Suppressor macrophage treated with lipopolysaccharide for 1 hour (primary cell): ENCODE measurements at regions not wholly inside any gene's neighbourhood (a gene's known extent, or its start where the extent isn't known, plus 50 kb on each side); places are given as distances from the start of the nearest gene placed in this dataset.

Experiments used
- DNase-seq, 3 donors: peaks; one replicate each; pipeline ENCODE4 v3.0.0-alpha.2; 2020 to 2022

GRCh38 chr10:63866075-63866746, 345.0 kb downstream of the REEP3 start:
- DNase-seq: peak; percentile 60 to 70 (median 67)

- DNase-seq: peak; percentile 16 to 47 (median 45)
These were observed 345.5 kb downstream of the REEP3 start for GRCh38 chr10:63866747-63867140.

DNA sequence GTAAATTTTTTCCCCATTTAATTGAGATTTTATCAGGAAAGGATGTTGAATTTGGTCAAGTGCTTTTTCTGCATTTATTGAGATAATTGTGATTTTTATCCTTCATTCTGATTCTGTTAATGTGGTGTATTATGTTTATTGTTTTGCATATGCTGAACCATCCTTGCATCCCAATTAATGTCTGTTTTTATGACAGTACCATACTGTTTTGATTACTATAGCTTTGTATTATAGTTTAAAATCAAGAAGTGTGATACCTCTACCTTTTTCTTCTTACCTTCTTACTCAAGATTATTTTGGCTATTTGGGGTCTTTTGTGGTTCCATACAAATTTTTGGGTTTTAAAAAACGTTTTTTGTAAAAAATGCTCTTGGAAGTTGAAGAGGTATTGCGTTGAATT, 357.2 kb downstream of the REEP3 start:
- no peak for DNase-seq

GRCh38 chr10:63883861-63884260, 362.7 kb downstream of the REEP3 start:
- DNase-seq: no peak

DNA sequence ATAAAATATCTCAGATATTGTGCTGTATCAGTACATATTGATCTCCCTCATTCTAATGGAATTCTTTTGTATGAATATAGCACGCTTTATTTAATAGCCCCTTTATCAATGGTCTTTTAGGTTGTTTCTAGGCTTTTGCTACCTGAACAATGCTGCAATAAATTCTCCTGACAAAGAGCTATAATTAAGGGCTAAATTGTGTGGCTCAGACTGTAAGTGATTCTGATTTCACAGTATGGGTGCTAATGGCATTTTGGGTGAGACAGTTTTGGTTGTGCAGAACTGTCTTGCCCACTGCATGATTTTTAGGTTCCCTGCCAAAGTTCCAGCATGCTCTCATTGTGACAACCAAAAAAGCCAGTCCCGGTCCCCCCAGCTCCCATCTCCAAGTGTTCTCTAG, 363.2 kb downstream of the REEP3 start:
- DNase-seq: no peak

DNA sequence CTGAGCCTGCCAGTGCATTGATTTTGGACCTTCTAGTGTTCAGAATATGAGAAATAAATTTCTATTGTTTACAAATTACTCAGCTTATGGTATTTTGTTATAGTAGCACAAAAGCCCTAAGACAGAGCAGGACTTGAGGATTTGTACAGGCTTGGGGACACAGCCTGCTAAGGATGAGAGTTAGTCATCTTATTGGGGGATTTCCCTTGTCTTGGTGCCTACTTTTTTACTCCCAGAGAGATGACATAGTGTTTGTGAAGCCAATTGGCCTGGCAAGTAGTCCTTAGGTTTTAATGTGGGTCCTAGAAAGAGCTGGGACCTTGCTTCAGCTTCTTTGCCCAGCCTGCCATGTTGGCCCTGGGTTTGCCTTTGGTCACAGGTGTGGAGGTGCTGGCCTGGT, 364.0 kb downstream of the REEP3 start:
- peak in 2 of 3 donors; percentile 20 to 36 for DNase-seq

DNA sequence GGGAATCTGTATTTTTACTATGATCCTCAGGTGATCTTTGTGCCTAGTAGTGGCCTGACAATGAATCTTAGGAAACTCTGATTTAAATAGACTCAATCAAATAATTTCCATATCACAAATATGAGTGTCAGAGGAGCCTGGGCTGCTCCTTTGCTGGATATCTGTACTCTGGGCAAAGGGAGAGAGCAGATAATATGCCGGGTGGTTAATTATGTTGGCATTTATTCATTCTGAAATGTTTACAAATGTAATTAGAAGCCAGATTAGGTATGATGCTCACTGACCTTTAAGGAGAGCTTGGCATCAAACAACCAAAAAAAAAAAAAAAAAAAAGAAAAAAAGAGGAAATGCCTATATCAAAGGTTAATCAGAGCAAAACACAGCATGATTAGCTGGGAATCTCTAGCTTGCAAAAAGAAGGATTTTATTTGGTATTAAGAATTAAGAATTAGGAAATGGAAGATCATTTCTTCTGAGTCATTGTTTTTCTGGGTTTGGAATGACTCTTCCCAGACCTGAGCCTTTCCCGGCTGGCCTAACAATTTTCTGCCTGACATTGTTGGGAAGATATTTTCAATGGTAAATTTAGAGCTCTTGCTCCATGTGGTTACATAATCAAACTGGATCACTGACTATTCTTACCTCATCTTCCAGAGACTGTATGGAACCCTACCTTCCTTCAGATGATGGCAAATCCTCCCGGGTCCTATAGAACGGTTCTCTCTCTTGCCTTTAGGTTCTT, 365.3 kb downstream of the REEP3 start:
- no peak for DNase-seq

- DNase-seq: no peak
These were observed 365.9 kb downstream of the REEP3 start for GRCh38 chr10:63887023-63887589.

DNA sequence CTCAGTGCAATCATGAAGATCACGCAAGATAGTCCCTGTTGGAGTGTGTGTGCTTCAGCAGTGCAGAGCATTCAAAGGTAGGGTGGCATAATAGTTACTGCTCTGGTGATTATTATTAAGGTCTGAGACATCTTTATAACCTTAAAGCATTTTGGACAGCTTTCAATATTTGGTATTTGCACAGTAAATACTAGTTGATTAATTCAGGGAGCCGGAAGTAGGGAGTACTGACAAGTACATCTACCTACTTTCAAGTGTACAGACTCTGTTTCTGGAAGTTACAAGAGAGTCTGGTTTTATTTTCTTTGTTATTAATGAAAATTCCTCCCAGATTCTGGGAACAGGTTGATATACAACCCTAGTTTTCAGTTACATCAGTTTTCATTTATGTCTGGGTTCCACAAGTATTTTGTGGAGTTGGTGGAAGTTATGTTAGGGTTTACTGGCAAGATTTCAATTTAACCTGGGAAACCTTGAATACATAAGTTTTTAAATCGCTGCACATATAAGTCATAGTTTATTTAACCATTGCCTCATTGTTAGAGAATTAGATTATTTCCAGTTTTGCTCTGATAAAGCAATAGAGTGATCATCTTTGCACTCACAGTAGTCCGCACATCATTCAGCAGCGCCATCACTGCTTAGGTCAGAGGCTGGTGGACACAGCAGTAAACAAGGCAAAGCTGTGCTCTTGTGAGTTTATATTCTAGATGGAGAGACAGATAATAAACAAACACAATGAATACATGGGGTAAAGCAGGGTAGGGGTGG, 366.6 kb downstream of the REEP3 start:
- DNase-seq: no peak

DNA sequence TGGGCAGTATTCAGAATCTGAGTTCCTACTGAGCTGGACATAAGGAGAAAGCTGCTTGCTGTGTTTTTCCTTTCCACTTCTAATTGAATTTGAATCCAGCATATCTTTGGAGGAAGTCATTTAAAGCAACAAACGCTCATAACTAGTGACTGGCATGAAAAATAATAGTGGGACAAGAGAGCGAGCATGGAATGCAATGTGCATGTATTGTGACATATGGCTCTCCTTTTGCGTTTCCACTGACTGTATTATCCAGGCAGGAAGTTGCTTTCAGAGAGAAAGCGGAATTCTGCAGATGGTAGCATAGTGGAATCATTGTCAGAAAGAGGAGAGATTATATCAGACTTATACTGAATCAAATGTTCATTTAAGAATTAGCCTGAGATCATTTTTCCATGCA, 368.6 kb downstream of the REEP3 start:
- DNase-seq: no peak

DNA sequence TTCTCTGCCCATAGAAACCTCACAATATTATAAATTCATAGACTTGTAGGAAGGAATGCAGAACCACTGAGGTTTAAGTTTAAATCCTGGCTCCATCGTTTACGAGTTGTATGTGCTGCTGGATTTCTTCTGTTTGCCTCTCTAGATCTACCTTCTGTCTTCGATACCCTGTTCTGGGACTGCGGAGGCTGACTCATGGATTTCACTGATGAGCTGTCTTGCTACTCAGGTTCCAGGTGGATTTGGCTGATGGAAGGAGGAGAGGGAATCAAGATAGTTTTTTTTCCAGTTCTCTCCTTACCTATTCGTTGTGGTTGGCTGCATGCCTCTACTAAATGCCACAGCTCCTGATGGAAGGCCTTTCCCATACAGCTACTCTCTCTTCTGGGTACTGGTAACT, 375.8 kb downstream of the REEP3 start:
- DNase-seq: no peak

DNA sequence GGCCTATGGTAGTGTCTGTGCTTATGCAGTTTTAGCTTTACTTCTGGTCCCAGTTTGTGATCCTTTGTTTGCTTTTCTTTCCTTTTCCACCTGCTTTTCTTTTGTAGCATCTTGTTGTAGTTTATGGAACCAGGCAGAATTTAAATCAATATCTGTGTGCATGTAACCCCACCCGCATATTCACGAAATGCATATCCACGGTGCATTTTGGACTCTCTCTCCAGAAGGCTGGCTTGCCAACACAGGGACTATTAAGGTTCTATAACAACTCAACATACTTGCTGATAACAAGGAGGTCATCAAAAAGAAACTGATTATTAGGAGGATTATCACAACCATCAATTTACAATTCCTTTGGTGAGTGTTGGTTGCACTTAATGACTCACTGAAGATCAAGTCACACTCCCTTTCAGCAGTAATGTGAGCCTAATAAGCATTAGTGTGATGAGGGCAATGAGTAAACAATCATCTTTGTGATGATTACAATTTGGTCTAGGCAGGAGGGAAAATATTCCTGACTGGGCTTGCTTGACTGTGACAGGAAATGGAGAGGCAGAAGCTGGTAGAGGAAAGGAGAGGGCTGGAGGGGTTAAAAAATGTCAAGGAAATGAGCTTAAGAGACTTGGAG, 378.6 kb downstream of the REEP3 start:
- DNase-seq: no peak

GRCh38 chr10:63901228-63901627, 380.0 kb downstream of the REEP3 start:
- peak in 1 of 3 donors; percentile 2 for DNase-seq

DNA sequence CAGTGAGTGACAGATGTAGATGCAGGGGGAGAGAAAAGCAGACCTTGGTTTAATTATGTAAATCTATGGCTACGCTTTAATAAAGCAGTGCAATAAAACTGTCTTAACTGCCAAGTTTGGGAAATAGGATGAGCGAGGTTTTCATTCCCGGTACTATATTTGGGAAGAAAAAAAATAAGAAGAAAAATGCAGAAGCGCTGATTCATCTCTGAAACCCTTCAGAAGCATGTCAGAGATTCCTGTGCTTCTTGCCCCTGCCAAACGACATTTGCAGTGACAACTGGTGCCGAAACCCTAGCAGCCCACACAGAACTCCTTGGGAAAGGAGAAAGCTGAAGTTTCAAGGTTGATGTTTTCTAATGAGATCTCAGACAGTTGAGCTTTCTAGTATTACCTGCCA, 380.7 kb downstream of the REEP3 start:
- no peak for DNase-seq

GRCh38 chr10:63910806-63911205, 389.6 kb downstream of the REEP3 start:
- DNase-seq: no peak

DNA sequence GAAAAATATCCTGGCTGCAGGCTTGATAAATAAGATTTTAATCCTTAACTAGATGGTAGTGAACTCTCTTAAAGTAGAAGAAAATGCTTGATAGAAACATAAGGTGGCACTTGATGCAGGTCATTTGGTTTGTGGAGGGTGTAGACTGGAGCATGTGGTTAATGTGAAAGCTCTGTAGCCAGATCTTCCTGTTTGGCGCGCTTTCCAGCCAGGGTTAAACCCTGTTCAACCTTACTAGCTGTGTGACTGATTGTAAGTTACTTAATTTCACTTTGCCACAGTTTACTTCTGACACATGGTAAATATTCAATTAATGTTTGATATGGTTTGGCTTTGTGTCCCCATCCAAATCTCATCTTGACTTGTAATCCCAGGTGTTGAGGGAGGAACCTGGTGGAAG, 394.0 kb downstream of the REEP3 start:
- DNase-seq: no peak

- no peak for DNase-seq
These were observed 396.2 kb downstream of the REEP3 start for GRCh38 chr10:63917363-63917762.

DNA sequence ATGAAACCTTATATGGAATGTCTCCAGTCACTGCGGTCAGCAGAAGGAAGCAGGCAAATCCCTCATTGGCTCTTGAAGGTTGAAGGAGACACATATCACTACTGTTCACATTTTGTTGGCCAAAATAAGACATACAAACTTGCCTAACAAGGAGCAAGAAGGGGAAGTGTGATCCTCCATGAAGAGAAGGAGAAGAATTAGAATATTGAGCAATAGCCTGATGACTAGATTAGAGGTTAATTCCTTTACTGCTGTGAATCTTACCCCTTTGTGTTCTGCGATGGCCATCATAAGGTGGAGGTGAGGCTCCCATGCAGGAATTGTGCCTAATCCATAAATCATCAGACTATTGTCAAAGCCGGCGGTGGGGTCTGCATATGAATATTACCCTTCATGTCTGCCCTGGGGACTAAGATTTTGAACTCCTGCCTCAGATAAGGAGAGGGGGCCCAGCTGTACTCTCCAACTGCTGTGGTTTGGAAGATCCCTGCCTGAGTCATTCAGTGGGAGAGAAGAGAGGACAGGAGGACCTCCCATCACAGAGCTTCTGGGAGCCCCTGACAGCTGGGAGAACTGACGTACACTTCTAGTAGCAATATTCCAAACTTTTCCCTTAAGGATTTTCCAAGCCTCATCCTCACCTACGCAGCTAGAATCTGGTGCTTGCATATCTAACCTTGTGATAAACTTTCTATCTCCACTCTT, 398.5 kb downstream of the REEP3 start:
- DNase-seq: peak; percentile 28 to 65 (median 55)

GRCh38 chr10:63920926-63921325, 399.7 kb downstream of the REEP3 start:
- DNase-seq: no peak

DNA sequence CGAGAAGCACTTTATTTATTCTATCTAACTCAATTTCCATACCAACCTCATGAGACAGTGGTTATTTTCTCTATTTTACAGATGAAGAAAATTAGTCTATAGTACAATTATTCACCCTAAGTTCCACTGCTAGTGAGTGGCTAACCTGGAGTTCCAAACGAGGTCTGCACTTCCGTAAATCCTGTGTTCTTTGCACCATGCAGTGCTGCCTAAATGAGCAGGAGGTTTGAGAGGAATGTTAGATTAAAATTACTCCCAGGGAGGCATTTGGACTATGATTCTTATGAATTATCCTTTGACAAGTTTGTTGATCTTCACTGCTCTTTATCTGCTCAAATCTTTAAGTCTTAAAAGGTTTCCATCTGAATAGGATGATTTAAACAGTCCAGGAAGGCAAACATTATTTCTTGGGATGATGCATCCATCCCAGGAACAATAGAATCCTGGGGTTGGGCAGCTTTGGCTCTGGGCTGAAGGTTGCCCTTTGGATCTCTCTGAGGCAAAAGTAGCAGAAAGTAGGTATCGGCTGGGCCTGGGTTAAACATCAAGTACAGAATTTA, 400.8 kb downstream of the REEP3 start:
- DNase-seq: no peak

DNA sequence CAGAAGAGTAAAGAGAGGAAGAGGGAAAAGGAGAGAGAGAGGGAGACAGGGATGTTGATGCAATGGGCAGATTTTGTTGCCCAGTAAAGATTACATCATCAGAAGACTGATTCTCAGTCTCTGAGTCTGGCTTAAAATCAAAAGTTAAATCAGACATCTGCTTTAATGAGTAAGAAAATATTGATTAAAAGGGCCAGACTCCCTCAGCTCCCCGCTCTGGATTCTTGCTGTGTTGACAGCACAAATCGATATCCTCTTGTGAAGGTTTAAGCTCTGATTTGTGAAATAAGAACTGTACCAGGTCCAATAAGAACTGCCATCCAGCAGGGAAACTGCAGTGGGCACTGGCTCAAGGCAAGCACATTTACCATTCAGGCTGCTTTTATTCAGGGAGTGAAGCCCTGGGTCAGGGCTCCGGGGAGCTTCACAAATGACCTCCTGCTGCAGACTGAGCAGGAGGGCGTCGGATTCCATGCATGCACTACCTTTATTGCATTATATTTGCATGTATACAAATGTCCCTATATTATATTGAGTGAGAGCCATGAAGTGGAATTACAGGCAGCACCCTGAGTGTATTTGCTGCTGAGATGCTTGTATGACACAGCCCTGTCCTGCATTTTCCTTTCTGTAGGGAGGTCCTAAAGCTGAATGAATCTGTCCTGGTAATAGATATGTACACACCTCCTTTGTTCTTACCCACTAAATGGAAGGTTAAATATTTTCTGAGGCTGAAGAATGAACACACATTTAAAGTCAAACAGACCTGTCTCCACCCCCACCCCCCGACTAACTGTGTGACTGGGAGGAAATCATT, 401.5 kb downstream of the REEP3 start:
- DNase-seq: peak in 1 of 3 donors; percentile 2
